Endothelial cell of umbilical vein (primary cell): ENCODE measurements at regions not wholly inside any gene's neighbourhood (a gene's known extent, or its start where the extent isn't known, plus 50 kb on each side); places are given as distances from the start of the nearest gene placed in this dataset.

Experiments
- BruUV-seq: library from RNA; stranded (reverse); fragments of 400-500 nt; replicated peaks from 2 replicates; lab custom pipeline; 2021; lab: Mats Ljungman, UMichigan
- CTCF ChIA-PET: fragments of 300-600, 350-600 bp; sonication (Branson Sonifier 250); formaldehyde crosslinking; loops from one replicate; lab custom pipeline; 2021; ENCODE audit warnings: antibody characterized with exemption, inconsistent platforms; lab: Charles Lee
- POLR2A ChIA-PET: fragments of 300-600, 350-600 bp; sonication (Branson Sonifier 250); formaldehyde crosslinking; loops from one replicate; lab custom pipeline; 2021; ENCODE audit warnings: antibody characterized with exemption, inconsistent platforms; lab: Charles Lee
- DNase-seq: peaks from one replicate; pipeline ENCODE4 v3.0.0-alpha.2; 2011; ENCODE audit warnings: low read depth, low spot score
- FAIRE-seq: peaks from 2 replicates; lab custom pipeline; 2011; peaks lifted over from hg19 to GRCh38; lab: Jason Lieb, UNC
- H2AFZ ChIP-seq: 2 replicates; pipeline ENCODE4 v1.6.0; 2012; ENCODE audit warnings: low read depth, low read length, control low read depth, inconsistent platforms
- H3K27ac ChIP-seq: 2 replicates; pipeline ENCODE4 v1.5.1; 2011; ENCODE audit warnings: low read depth, mild to moderate bottlenecking, control low read depth, low read length, moderate library complexity; ENCODE audit not compliant: insufficient read depth
- H3K27me3 ChIP-seq, 2 experiments: 2 replicates each; pipeline versions ENCODE4 v1.6.0 to v1.6.1; 2011; ENCODE audit warnings: low read length in 2 of 2, mixed read lengths in 1 of 2; ENCODE audit not compliant: control insufficient read depth in 2 of 2, insufficient read depth in 2 of 2
- H3K36me3 ChIP-seq, 2 experiments: 2 replicates in 1 of 2; 3 replicates in 1 of 2; pipeline ENCODE4 v1.5.1; 2011; ENCODE audit warnings: low read length in 2 of 2, mild to moderate bottlenecking in 1 of 2, moderate library complexity in 1 of 2; ENCODE audit not compliant: control insufficient read depth in 2 of 2, insufficient read depth in 2 of 2; ENCODE audit errors: extremely low read depth in 1 of 2
- H3K4me1 ChIP-seq: 3 replicates; pipeline ENCODE4 v1.5.1; 2011; ENCODE audit warnings: mild to moderate bottlenecking, low read length; ENCODE audit not compliant: control insufficient read depth, insufficient read depth; ENCODE audit errors: extremely low read depth
- H3K4me2 ChIP-seq: 2 replicates; pipeline ENCODE4 v1.6.1; 2011; ENCODE audit warnings: low read length, control low read depth, mixed read lengths; ENCODE audit not compliant: insufficient read depth
- H3K4me3 ChIP-seq, 3 experiments: fragments of 200-600 bp in 1 of 3; sonication (generic), shearing (Covaris generic) in 1 of 3; replicated peaks in 1 of 3; 2 replicates each; pipeline ENCODE4 v1.5.1; 2011 to 2016; ENCODE audit warnings: control low read depth in 3 of 3, low read length in 3 of 3, mild to moderate bottlenecking in 2 of 3, inconsistent platforms in 1 of 3, low read depth in 1 of 3, moderate library complexity in 1 of 3; ENCODE audit not compliant: insufficient read depth in 1 of 3
- H3K79me2 ChIP-seq: 2 replicates; pipeline ENCODE4 v1.6.0; 2012; ENCODE audit warnings: low read length, inconsistent platforms; ENCODE audit not compliant: control insufficient read depth, insufficient read depth
- H3K9ac ChIP-seq: replicated peaks from 2 replicates; pipeline ENCODE3; 2011; ENCODE audit warnings: low read length, control low read depth; ENCODE audit not compliant: insufficient read depth; ENCODE audit errors: extremely low read depth
- H3K9me1 ChIP-seq: replicated peaks from 3 replicates; pipeline ENCODE4 v1.6.0; 2011; ENCODE audit warnings: mild to moderate bottlenecking, low read length; ENCODE audit not compliant: control insufficient read depth, insufficient read depth; ENCODE audit errors: extremely low read depth
- H3K9me3 ChIP-seq: replicated peaks from 2 replicates; pipeline ENCODE4 v1.5.1; 2012; ENCODE audit warnings: low read length, inconsistent platforms; ENCODE audit not compliant: control insufficient read depth, insufficient read depth
- H4K20me1 ChIP-seq: replicated peaks from 2 replicates; pipeline ENCODE3; 2011; ENCODE audit warnings: mild to moderate bottlenecking, low read length; ENCODE audit not compliant: control insufficient read depth, insufficient read depth; ENCODE audit errors: extremely low read depth
- EZH2 ChIP-seq: IDR thresholded peaks from 2 replicates; pipeline ENCODE4 v1.6.1; 2012; ENCODE audit warnings: borderline replicate concordance, low read depth, mild to moderate bottlenecking, moderate library complexity, low read length, inconsistent platforms; ENCODE audit not compliant: severe bottlenecking
- FOS ChIP-seq: IDR thresholded peaks from 2 replicates; pipeline ENCODE4 v1.6.1; 2011; ENCODE audit warnings: mild to moderate bottlenecking, low read length, moderate library complexity, borderline replicate concordance; ENCODE audit not compliant: insufficient read depth
- GATA2 ChIP-seq: IDR thresholded peaks from 2 replicates; pipeline ENCODE4 v1.7.0; 2011; ENCODE audit warnings: low read depth, mild to moderate bottlenecking, moderate library complexity, mixed read lengths, low read length; ENCODE audit not compliant: insufficient read length, insufficient read depth
- MYC ChIP-seq: IDR thresholded peaks from one replicate; pipeline ENCODE4 v1.6.1; 2011; ENCODE audit warnings: mild to moderate bottlenecking, low read depth, low read length
- POLR2A ChIP-seq: IDR thresholded peaks from 2 replicates; pipeline ENCODE4 v1.6.1; 2012; ENCODE audit warnings: low read depth, mild to moderate bottlenecking, control low read depth, low read length
- POLR2AphosphoS5 ChIP-seq: IDR thresholded peaks from 2 replicates; pipeline ENCODE4 v1.6.1; 2012; ENCODE audit warnings: low read depth, mild to moderate bottlenecking, control low read depth, low read length, moderate library complexity; ENCODE audit not compliant: insufficient read depth
- dilution Hi-C: fragments of 300-500 bp; cut with MboI; formaldehyde crosslinking; loops from one replicate; pipeline ENCODE4 v1.15.0; 2019; ENCODE audit warnings: low sequenced_read_pairs; ENCODE audit not compliant: extremely low pct_ligation_motif_present
- intact Hi-C: fragments of 100-400 bp; cut with micrococcal nuclease; formaldehyde crosslinking; loops from one replicate; pipeline ENCODE4 v1.10.0; 2022
- TF ChIP-seq, protein P1 (sequence below), 2 donors: IDR thresholded peaks; 1 replicate in 1 of 2; 2 replicates in 1 of 2; pipeline ENCODE4 v1.5.1; 2011; ENCODE audit warnings: low read length in 2 of 2, mild to moderate bottlenecking in 2 of 2, moderate library complexity in 2 of 2, control low read depth in 1 of 2, inconsistent platforms in 1 of 2, low read depth in 1 of 2; ENCODE audit not compliant: insufficient read depth in 1 of 2; ENCODE audit errors: extremely low read depth in 1 of 2
- TF ChIP-seq, protein P2 (sequence below): IDR thresholded peaks from 2 replicates; pipeline ENCODE4 v1.6.1; 2011; ENCODE audit not compliant: insufficient read depth, insufficient read length

DNA sequence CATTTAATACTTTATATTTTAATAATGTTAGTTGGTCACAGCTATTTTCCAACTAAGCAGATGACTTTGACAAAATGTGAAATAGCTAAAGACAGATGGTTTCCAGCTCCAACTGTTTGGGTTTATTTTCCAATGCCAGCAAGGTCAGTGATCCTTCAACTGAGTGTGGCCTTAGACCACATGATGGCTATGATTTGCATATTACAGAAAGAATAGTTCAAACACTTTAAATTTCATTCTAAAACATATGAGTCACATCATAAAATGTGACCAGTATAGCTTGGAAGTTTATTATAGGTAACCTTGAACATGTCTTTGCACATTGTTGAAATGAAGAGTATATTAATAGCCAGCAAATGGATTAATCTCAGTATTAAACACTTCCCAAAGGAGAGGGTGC, 454.0 kb upstream of the C1orf87 start:
- BruUV-seq = no TSS peak
- no peak for FAIRE-seq
- TF ChIP-seq FOS (no peak), MYC (no peak), POLR2A (no peak), GATA2 (no peak), EZH2 (no peak), POLR2AphosphoS5 (no peak)
- TF ChIP-seq, protein P1, sequence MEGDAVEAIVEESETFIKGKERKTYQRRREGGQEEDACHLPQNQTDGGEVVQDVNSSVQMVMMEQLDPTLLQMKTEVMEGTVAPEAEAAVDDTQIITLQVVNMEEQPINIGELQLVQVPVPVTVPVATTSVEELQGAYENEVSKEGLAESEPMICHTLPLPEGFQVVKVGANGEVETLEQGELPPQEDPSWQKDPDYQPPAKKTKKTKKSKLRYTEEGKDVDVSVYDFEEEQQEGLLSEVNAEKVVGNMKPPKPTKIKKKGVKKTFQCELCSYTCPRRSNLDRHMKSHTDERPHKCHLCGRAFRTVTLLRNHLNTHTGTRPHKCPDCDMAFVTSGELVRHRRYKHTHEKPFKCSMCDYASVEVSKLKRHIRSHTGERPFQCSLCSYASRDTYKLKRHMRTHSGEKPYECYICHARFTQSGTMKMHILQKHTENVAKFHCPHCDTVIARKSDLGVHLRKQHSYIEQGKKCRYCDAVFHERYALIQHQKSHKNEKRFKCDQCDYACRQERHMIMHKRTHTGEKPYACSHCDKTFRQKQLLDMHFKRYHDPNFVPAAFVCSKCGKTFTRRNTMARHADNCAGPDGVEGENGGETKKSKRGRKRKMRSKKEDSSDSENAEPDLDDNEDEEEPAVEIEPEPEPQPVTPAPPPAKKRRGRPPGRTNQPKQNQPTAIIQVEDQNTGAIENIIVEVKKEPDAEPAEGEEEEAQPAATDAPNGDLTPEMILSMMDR (IDR thresholded peaks at IDR 0.05; ENCODE audit: extremely low read depth in 1 of 2, insufficient read depth in 1 of 2, low read depth in 1 of 2, low read length in 2 of 2) = no peak
- TF ChIP-seq, protein P2, sequence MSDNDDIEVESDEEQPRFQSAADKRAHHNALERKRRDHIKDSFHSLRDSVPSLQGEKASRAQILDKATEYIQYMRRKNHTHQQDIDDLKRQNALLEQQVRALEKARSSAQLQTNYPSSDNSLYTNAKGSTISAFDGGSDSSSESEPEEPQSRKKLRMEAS = no peak
- H3K9me3 ChIP-seq = no peaks in the 10 kb centered on the region
- no peaks in the 10 kb centered on the region for H4K20me1 ChIP-seq
- H2AFZ ChIP-seq = no peak overlapping the region
- ChIA-PET CTCF (interaction anchor here (1.2 kb wide), 1 partner anchor 551 kb away, joined by 3 read pairs; no protein-coding TSS in a partner anchor), POLR2A (no interaction called here)
- no peaks in the 10 kb centered on the region for H3K9me1 ChIP-seq
- no peaks in the 10 kb centered on the region for H3K4me1 ChIP-seq
- H3K27me3 ChIP-seq = no peaks in the 10 kb centered on the region
- H3K4me3 ChIP-seq = no peak overlapping the region
- dilution Hi-C loops (no loop called here), intact Hi-C loops (no loop called here)
- H3K4me2 ChIP-seq = no peak overlapping the region
- no peak for DNase-seq
- H3K79me2 ChIP-seq = no peaks in the 10 kb centered on the region
- H3K9ac ChIP-seq = no peak overlapping the region
- H3K36me3 ChIP-seq = no peaks in the 10 kb centered on the region
- no peak overlapping the region for H3K27ac ChIP-seq
